ENCODE measurements at regions not wholly inside any gene's neighbourhood (a gene's known extent, or its start where the extent isn't known, plus 50 kb on each side); places are given as distances from the start of the nearest gene placed in this dataset.
"Not testable (repeated sequence)": the region's sequence is repeated elsewhere in the genome, so short reads cannot be mapped to it uniquely, and the experiment has no call there.

GRCh38 chr9:93884808-93885207, 70.3 kb downstream of the BARX1 start:
- CTCF ChIA-PET: no interaction called here
- Histone ChIP-seq H3K4me1 (ENCODE audit: control insufficient read depth in 2 of 2, insufficient read depth in 2 of 2, low read length in 2 of 2) (no peaks in the 10 kb centered on the region), H3K9me3 (ENCODE audit: control insufficient read depth in 2 of 3, low read length in 3 of 3) (no peaks in the 10 kb centered on the region), H3K27me3 (ENCODE audit: control insufficient read depth in 2 of 2, insufficient read depth in 2 of 2, low read length in 2 of 2) (no peaks in the 10 kb centered on the region), H3K36me3 (ENCODE audit: control insufficient read depth in 2 of 3, insufficient read depth in 3 of 3, low read length in 3 of 3) (no peaks in the 10 kb centered on the region), H3K4me3 (ENCODE audit: low read length) (no peak overlapping the region), H3K27ac (ENCODE audit: low read depth, low read length) (no peak overlapping the region)
- H3K36me3 Mint-ChIP-seq: peaks cover 0 to 10% (median 0%) of the 10 kb centered on the region in 5 donors
- no peak overlapping the region for H3K4me3 Mint-ChIP-seq
- H3K9me3 Mint-ChIP-seq: peaks cover 0 to 10% (median 3%) of the 10 kb centered on the region in 11 donors
- DNase-seq: no peak
- peaks cover 9 to 25% (median 17%) of the 10 kb centered on the region in 5 donors for H3K27me3 Mint-ChIP-seq
- H3K4me1 Mint-ChIP-seq: peaks cover 0 to 1% (median 0%) of the 10 kb centered on the region in 7 donors
- ATAC-seq: no peak
- POLR2A ChIA-PET: no interaction called here
- intact Hi-C loops (cut with micrococcal nuclease): no loop called here
- H3K27ac Mint-ChIP-seq: no peak overlapping the region

GRCh38 chr9:93879662-93880407, 75.3 kb downstream of the BARX1 start:
- CTCF ChIA-PET; DNase-seq; H3K27ac Mint-ChIP-seq; POLR2A ChIA-PET; intact Hi-C loops (cut with micrococcal nuclease); H3K36me3 ChIP-seq (ENCODE audit: control insufficient read depth in 2 of 3, insufficient read depth in 3 of 3, low read length in 3 of 3); H3K27me3 ChIP-seq (ENCODE audit: control insufficient read depth in 2 of 2, insufficient read depth in 2 of 2, low read length in 2 of 2); H3K4me3 ChIP-seq (ENCODE audit: low read length); H3K27ac ChIP-seq (ENCODE audit: low read depth, low read length); H3K4me1 Mint-ChIP-seq; ATAC-seq; H3K4me1 ChIP-seq (ENCODE audit: control insufficient read depth in 2 of 2, insufficient read depth in 2 of 2, low read length in 2 of 2); H3K9me3 ChIP-seq (ENCODE audit: control insufficient read depth in 2 of 3, low read length in 3 of 3); H3K4me3 Mint-ChIP-seq: not testable (repeated sequence)
- H3K9me3 Mint-ChIP-seq: peaks cover 6 to 22% (median 11%) of the 10 kb centered on the region in 11 donors
- peaks cover 5 to 22% (median 18%) of the 10 kb centered on the region in 5 donors for H3K27me3 Mint-ChIP-seq
- peaks cover 0 to 11% (median 4%) of the 10 kb centered on the region in 5 donors for H3K36me3 Mint-ChIP-seq

- H3K36me3 Mint-ChIP-seq: peaks cover 0 to 24% (median 4%) of the 10 kb centered on the region in 5 donors
- H3K27ac Mint-ChIP-seq: no peak overlapping the region
- Histone ChIP-seq H3K4me3 (ENCODE audit: low read length) (no peak overlapping the region), H3K9me3 (ENCODE audit: control insufficient read depth in 2 of 3, low read length in 3 of 3) (peaks cover 0 to 20% (median 5%) of the 10 kb centered on the region in 3 experiments), H3K4me1 (ENCODE audit: control insufficient read depth in 2 of 2, insufficient read depth in 2 of 2, low read length in 2 of 2) (no peaks in the 10 kb centered on the region), H3K27me3 (ENCODE audit: control insufficient read depth in 2 of 2, insufficient read depth in 2 of 2, low read length in 2 of 2) (peaks cover 0 to 3% of the 10 kb centered on the region in 2 donors), H3K27ac (ENCODE audit: low read depth, low read length) (no peak overlapping the region), H3K36me3 (ENCODE audit: control insufficient read depth in 2 of 3, insufficient read depth in 3 of 3, low read length in 3 of 3) (no peaks in the 10 kb centered on the region)
- CTCF ChIA-PET: no interaction called here
- ATAC-seq (no peak), DNase-seq (no peak)
- H3K4me3 Mint-ChIP-seq: no peak overlapping the region
- intact Hi-C loops (cut with micrococcal nuclease): no loop called here
- no peaks in the 10 kb centered on the region for H3K4me1 Mint-ChIP-seq
- POLR2A ChIA-PET: no interaction called here
- peaks cover 2 to 21% (median 18%) of the 10 kb centered on the region in 5 donors for H3K27me3 Mint-ChIP-seq
- H3K9me3 Mint-ChIP-seq: peaks cover 12 to 45% (median 27%) of the 10 kb centered on the region in 11 donors
Observed at GRCh38 chr9:93875330-93875729, 79.8 kb downstream of the BARX1 start.

GRCh38 chr9:93874242-93874641, 80.9 kb downstream of the BARX1 start:
- POLR2A ChIA-PET: no interaction called here
- H3K4me1 ChIP-seq (ENCODE audit: control insufficient read depth in 2 of 2, insufficient read depth in 2 of 2, low read length in 2 of 2): no peaks in the 10 kb centered on the region
- H3K36me3 Mint-ChIP-seq: peaks cover 0 to 24% (median 4%) of the 10 kb centered on the region in 5 donors
- H3K4me3 Mint-ChIP-seq: no peak overlapping the region
- no peak for DNase-seq
- H3K9me3 ChIP-seq (ENCODE audit: control insufficient read depth in 2 of 3, low read length in 3 of 3): peaks cover 0 to 20% (median 5%) of the 10 kb centered on the region in 3 experiments
- no peak overlapping the region for H3K4me3 ChIP-seq (ENCODE audit: low read length)
- peaks cover 2 to 24% (median 18%) of the 10 kb centered on the region in 5 donors for H3K27me3 Mint-ChIP-seq
- peaks cover 12 to 45% (median 27%) of the 10 kb centered on the region in 11 donors for H3K9me3 Mint-ChIP-seq
- no peaks in the 10 kb centered on the region for H3K4me1 Mint-ChIP-seq
- intact Hi-C loops (cut with micrococcal nuclease): no loop called here
- no peak overlapping the region for H3K27ac Mint-ChIP-seq
- H3K27me3 ChIP-seq (ENCODE audit: control insufficient read depth in 2 of 2, insufficient read depth in 2 of 2, low read length in 2 of 2): peaks cover 0 to 3% of the 10 kb centered on the region in 2 donors
- no peak overlapping the region for H3K27ac ChIP-seq (ENCODE audit: low read depth, low read length)
- ATAC-seq: no peak
- CTCF ChIA-PET: no interaction called here
- H3K36me3 ChIP-seq (ENCODE audit: control insufficient read depth in 2 of 3, insufficient read depth in 3 of 3, low read length in 3 of 3): no peaks in the 10 kb centered on the region

- Mint-ChIP-seq H3K4me1 (no peaks in the 10 kb centered on the region), H3K4me3 (no peak overlapping the region), H3K9me3 (peaks cover 12 to 37% (median 23%) of the 10 kb centered on the region in 11 donors), H3K27me3 (peaks cover 0 to 34% (median 11%) of the 10 kb centered on the region in 5 donors), H3K36me3 (peaks cover 0 to 22% (median 4%) of the 10 kb centered on the region in 5 donors), H3K27ac (no peak overlapping the region)
- no peak for DNase-seq
- Histone ChIP-seq H3K27ac (ENCODE audit: low read depth, low read length) (no peak overlapping the region), H3K4me1 (ENCODE audit: control insufficient read depth in 2 of 2, insufficient read depth in 2 of 2, low read length in 2 of 2) (no peaks in the 10 kb centered on the region), H3K27me3 (ENCODE audit: control insufficient read depth in 2 of 2, insufficient read depth in 2 of 2, low read length in 2 of 2) (no peaks in the 10 kb centered on the region), H3K36me3 (ENCODE audit: control insufficient read depth in 2 of 3, insufficient read depth in 3 of 3, low read length in 3 of 3) (no peaks in the 10 kb centered on the region), H3K4me3 (ENCODE audit: low read length) (no peak overlapping the region), H3K9me3 (ENCODE audit: control insufficient read depth in 2 of 3, low read length in 3 of 3) (peaks cover 0 to 20% (median 5%) of the 10 kb centered on the region in 3 experiments)
- ChIA-PET CTCF (no interaction called here), POLR2A (no interaction called here)
- ATAC-seq: no peak
- intact Hi-C loops (cut with micrococcal nuclease): no loop called here
Observed at GRCh38 chr9:93871286-93871685, 83.9 kb downstream of the BARX1 start.

GRCh38 chr9:93869863-93870262, 85.3 kb downstream of the BARX1 start:
- DNase-seq: no peak
- Mint-ChIP-seq H3K9me3 (peaks cover 2 to 24% (median 15%) of the 10 kb centered on the region in 11 donors), H3K27ac (no peak overlapping the region), H3K36me3 (peaks cover 0 to 13% (median 3%) of the 10 kb centered on the region in 5 donors), H3K4me1 (no peaks in the 10 kb centered on the region), H3K4me3 (no peak overlapping the region), H3K27me3 (peaks cover 0 to 34% (median 5%) of the 10 kb centered on the region in 5 donors)
- ChIA-PET POLR2A (no interaction called here), CTCF (no interaction called here)
- intact Hi-C loops (cut with micrococcal nuclease): no loop called here
- ATAC-seq: no peak
- Histone ChIP-seq H3K9me3 (ENCODE audit: control insufficient read depth in 2 of 3, low read length in 3 of 3) (peaks cover 0 to 13% (median 5%) of the 10 kb centered on the region in 3 experiments), H3K27ac (ENCODE audit: low read depth, low read length) (no peak overlapping the region), H3K4me1 (ENCODE audit: control insufficient read depth in 2 of 2, insufficient read depth in 2 of 2, low read length in 2 of 2) (no peaks in the 10 kb centered on the region), H3K36me3 (ENCODE audit: control insufficient read depth in 2 of 3, insufficient read depth in 3 of 3, low read length in 3 of 3) (no peaks in the 10 kb centered on the region), H3K4me3 (ENCODE audit: low read length) (no peak overlapping the region), H3K27me3 (ENCODE audit: control insufficient read depth in 2 of 2, insufficient read depth in 2 of 2, low read length in 2 of 2) (no peaks in the 10 kb centered on the region)

GRCh38 chr9:93869088-93869487, 86.1 kb downstream of the BARX1 start:
- H3K4me1 Mint-ChIP-seq: no peaks in the 10 kb centered on the region
- H3K27me3 ChIP-seq (ENCODE audit: control insufficient read depth in 2 of 2, insufficient read depth in 2 of 2, low read length in 2 of 2): no peaks in the 10 kb centered on the region
- H3K4me1 ChIP-seq (ENCODE audit: control insufficient read depth in 2 of 2, insufficient read depth in 2 of 2, low read length in 2 of 2): no peaks in the 10 kb centered on the region
- ChIA-PET POLR2A (no interaction called here), CTCF (no interaction called here)
- peaks cover 0 to 17% (median 12%) of the 10 kb centered on the region in 11 donors for H3K9me3 Mint-ChIP-seq
- H3K27me3 Mint-ChIP-seq: peaks cover 0 to 40% (median 11%) of the 10 kb centered on the region in 5 donors
- peaks cover 0 to 5% (median 1%) of the 10 kb centered on the region in 3 experiments for H3K9me3 ChIP-seq (ENCODE audit: control insufficient read depth in 2 of 3, low read length in 3 of 3)
- no peak overlapping the region for H3K4me3 Mint-ChIP-seq
- H3K36me3 ChIP-seq (ENCODE audit: control insufficient read depth in 2 of 3, insufficient read depth in 3 of 3, low read length in 3 of 3): no peaks in the 10 kb centered on the region
- H3K27ac ChIP-seq (ENCODE audit: low read depth, low read length): no peak overlapping the region
- H3K4me3 ChIP-seq (ENCODE audit: low read length): no peak overlapping the region
- ATAC-seq (no peak), DNase-seq (no peak)
- H3K27ac Mint-ChIP-seq: peak overlapping the region in 1 of 9 donors; percentile 27
- peaks cover 0 to 10% (median 6%) of the 10 kb centered on the region in 5 donors for H3K36me3 Mint-ChIP-seq
- intact Hi-C loops (cut with micrococcal nuclease): no loop called here
